Transverse colon (tissue), 4 donors: ENCODE measurements at regions not wholly inside any gene's neighbourhood (a gene's known extent, or its start where the extent isn't known, plus 50 kb on each side); places are given as distances from the start of the nearest gene placed in this dataset.

Experiments
- EP300 ChIP-seq: sonication (generic); formaldehyde crosslinking; IDR thresholded peaks from one replicate; pipeline ENCODE4 v1.6.1; 2017; ENCODE audit warnings: antibody characterized with exemption, low read depth
- POLR2A ChIP-seq: fragments of 450-650 bp; IDR thresholded peaks from one replicate; pipeline ENCODE4 v1.6.1; 2016; ENCODE audit warnings: antibody characterized with exemption, mild to moderate bottlenecking, moderate library complexity
- POLR2AphosphoS5 ChIP-seq, 3 donors: sonication (generic); formaldehyde crosslinking; IDR thresholded peaks; one replicate each; pipeline ENCODE4 v1.6.1; 2016; ENCODE audit warnings: antibody characterized with exemption in 3 of 3
- TF ChIP-seq, protein P1 (sequence below), 5 experiments: fragments of 200-600 bp in 3 of 5; fragments of 450-650 bp in 2 of 5; sonication (generic) in 3 of 5; IDR thresholded peaks; 1 replicate in 2 of 5; 2 replicates in 3 of 5; pipeline ENCODE4 v1.5.1; 2016 to 2017; ENCODE audit warnings: antibody characterized with exemption in 5 of 5, inconsistent platforms in 3 of 5, mild to moderate bottlenecking in 2 of 5, moderate library complexity in 1 of 5

DNA sequence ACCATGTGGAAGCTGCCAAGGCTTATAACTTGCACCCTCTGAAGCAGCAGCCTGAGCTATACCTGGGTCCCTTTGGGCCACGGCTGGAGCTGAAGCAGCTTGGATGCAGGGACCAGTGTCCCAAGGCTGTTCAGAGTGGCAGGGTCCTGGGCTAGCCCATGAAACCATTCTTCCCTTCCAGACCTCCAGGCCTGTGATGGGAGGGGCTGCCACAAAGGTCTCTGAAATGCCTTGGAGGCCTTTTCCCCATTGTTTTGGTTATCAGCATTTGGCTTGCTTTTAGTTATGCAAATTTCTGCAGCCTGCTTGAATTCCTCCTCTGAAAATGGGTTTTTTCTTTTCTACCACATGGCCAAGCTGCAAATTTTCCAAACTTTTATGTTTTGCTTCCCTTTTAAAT, 433.7 kb upstream of the ACO1 start:
- TF ChIP-seq, protein P1, sequence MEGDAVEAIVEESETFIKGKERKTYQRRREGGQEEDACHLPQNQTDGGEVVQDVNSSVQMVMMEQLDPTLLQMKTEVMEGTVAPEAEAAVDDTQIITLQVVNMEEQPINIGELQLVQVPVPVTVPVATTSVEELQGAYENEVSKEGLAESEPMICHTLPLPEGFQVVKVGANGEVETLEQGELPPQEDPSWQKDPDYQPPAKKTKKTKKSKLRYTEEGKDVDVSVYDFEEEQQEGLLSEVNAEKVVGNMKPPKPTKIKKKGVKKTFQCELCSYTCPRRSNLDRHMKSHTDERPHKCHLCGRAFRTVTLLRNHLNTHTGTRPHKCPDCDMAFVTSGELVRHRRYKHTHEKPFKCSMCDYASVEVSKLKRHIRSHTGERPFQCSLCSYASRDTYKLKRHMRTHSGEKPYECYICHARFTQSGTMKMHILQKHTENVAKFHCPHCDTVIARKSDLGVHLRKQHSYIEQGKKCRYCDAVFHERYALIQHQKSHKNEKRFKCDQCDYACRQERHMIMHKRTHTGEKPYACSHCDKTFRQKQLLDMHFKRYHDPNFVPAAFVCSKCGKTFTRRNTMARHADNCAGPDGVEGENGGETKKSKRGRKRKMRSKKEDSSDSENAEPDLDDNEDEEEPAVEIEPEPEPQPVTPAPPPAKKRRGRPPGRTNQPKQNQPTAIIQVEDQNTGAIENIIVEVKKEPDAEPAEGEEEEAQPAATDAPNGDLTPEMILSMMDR (IDR thresholded peaks at IDR 0.05), result no peak
- no peak for TF ChIP-seq POLR2A
- no peak for TF ChIP-seq EP300
- TF ChIP-seq POLR2AphosphoS5 (IDR thresholded peaks at IDR 0.05), result no peak
